LNCaP clone FGC (cell line): ENCODE measurements at regions not wholly inside any gene's neighbourhood (a gene's known extent, or its start where the extent isn't known, plus 50 kb on each side); places are given as distances from the start of the nearest gene placed in this dataset.
"Not testable (repeated sequence)": the region's sequence is repeated elsewhere in the genome, so short reads cannot be mapped to it uniquely, and the experiment has no call there.

Experiments used
- DNase-seq: peaks from one replicate; pipeline ENCODE4 v3.0.0-alpha.2; 2011; ENCODE audit warnings: low read depth
- H3K4me3 ChIP-seq: 2 replicates; pipeline ENCODE4 v1.5.1; 2011; ENCODE audit warnings: mild to moderate bottlenecking, low read depth, low read length, control low read depth
- TF ChIP-seq, protein P1 (sequence below): IDR thresholded peaks from 2 replicates; pipeline ENCODE4 v1.5.1; 2012; ENCODE audit warnings: mild to moderate bottlenecking; ENCODE audit not compliant: control insufficient read depth, insufficient read depth; ENCODE audit errors: extremely low read depth

DNA sequence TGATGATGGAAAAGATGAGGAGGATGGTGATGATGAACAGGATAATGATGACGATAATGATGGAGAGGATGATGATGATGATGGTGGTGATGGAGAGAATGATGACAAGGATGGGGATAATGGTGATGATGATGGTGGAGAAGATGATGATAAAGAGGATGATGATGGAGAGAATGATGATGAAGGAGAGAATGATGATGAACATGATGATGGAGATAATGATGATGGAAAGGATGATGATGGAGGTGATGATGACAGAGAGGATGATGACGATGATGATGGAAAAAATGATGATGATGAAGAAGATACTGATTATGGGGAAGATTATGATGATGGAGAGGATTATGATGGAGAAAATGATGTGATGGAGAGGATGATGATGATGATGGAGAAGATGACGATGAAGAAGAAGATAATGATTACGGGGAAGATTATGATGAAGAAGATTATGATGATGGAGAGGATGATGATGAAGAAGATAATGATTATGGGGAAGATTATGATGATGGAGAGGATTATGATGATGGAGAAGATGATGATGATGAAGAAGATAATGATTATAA lies 204.1 kb downstream of the MATN1 start:
- no peak overlapping the region for H3K4me3 ChIP-seq
- TF ChIP-seq, protein P1, sequence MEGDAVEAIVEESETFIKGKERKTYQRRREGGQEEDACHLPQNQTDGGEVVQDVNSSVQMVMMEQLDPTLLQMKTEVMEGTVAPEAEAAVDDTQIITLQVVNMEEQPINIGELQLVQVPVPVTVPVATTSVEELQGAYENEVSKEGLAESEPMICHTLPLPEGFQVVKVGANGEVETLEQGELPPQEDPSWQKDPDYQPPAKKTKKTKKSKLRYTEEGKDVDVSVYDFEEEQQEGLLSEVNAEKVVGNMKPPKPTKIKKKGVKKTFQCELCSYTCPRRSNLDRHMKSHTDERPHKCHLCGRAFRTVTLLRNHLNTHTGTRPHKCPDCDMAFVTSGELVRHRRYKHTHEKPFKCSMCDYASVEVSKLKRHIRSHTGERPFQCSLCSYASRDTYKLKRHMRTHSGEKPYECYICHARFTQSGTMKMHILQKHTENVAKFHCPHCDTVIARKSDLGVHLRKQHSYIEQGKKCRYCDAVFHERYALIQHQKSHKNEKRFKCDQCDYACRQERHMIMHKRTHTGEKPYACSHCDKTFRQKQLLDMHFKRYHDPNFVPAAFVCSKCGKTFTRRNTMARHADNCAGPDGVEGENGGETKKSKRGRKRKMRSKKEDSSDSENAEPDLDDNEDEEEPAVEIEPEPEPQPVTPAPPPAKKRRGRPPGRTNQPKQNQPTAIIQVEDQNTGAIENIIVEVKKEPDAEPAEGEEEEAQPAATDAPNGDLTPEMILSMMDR, result no peak
- DNase-seq, result no peak

DNA sequence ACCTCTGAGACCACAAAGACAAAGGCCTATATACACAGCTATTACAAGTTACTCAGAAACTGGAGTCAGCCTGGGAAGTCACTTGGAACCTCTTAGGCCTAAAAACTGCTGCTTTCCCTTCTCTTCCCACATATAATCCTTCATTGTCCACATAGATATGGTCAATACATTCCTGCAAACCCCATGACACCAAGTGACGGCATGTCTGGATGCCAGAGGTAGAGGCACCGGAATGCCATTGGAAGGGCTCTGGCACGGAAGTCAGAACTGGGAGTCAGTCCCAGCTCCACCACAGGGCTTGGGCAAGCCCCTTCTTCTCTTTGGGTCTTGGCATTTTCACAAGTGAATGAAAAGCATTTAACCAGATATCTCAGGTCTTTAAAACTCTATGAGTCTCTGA lies 204.7 kb downstream of the MATN1 start:
- no peak overlapping the region for H3K4me3 ChIP-seq
- TF ChIP-seq, protein P1, result no peak
- DNase-seq, result no peak

DNA sequence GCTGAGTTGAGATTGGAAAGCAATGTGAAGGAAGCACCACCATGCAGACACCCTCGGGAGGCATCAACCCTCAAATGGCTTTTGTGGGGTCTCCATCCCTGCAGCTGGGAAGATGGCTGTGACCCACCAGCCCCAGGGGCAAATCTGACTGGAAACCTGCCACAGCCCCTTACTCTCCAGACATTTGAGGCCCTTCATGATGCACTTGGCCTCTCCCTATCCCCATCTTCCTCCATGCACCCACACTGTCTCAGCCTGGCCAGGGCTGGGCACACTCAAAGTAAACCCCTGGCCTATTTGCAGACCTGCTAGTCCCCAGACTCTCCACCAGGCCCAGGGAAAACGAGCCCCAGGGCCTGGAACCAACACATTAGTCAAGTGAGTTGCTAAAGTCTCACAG lies 205.2 kb downstream of the MATN1 start:
- no peak for DNase-seq
- no peak overlapping the region for H3K4me3 ChIP-seq
- TF ChIP-seq, protein P1, result no peak

DNA sequence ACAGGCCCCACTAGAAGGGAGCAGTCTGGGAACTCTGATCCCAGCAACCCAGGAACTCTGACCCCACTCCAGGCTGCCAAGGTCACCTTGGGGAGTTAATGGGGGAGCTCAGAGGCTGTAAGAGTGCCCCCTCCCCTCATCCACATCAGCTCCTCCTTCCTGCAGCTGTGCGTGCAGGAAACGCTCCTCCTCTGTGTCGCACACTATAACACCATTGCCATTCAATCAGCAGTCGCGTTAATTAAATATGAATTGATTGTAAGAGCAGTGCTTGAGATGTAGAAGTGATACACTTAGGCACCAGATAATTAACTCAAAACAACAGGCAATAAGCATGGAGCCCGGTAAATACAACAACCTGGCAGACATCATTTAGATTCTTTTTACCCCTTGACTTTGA lies 205.7 kb downstream of the MATN1 start:
- DNase-seq, H3K4me3 ChIP-seq: not testable (repeated sequence)

DNA sequence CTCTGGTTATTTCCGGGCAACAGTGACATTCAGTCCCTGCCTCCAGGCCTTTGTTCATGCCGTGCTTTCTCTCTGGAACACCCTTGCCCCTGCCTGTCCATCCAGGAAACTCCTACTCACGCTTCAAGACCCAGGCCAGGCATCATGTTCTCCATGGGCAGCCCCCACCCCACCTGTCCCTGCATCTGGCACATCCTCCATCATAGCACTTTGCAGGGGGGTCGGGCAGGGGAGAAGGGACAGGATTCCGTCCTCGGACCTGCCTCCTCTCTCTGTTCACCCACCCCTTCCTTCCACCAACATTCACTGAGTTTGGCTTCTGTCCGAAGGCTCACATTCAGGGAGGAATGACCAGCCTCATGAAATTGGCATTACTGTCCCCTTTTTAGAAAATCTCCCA lies 206.1 kb downstream of the MATN1 start:
- not testable (repeated sequence) for DNase-seq, H3K4me3 ChIP-seq

DNA sequence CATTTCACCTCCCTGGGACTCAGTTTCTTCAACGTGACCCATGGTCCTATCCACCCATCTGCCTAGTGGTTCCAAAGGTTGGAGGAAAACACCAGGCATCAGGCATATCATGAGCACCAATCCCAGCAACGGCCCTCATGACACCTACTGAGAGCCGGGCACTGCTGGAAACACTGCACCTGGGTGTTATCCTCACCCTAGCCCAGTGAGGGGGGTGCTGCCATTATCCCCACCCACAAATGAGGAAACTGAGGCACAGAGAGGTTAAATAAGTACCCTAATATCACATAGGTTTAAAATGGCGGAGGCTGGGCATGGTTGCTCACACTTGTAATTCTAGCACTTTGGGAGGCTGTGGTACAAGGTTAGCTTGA lies 206.9 kb downstream of the MATN1 start:
- no peak for DNase-seq
- H3K4me3 ChIP-seq, result no peak overlapping the region
- TF ChIP-seq, protein P1, result no peak

DNA sequence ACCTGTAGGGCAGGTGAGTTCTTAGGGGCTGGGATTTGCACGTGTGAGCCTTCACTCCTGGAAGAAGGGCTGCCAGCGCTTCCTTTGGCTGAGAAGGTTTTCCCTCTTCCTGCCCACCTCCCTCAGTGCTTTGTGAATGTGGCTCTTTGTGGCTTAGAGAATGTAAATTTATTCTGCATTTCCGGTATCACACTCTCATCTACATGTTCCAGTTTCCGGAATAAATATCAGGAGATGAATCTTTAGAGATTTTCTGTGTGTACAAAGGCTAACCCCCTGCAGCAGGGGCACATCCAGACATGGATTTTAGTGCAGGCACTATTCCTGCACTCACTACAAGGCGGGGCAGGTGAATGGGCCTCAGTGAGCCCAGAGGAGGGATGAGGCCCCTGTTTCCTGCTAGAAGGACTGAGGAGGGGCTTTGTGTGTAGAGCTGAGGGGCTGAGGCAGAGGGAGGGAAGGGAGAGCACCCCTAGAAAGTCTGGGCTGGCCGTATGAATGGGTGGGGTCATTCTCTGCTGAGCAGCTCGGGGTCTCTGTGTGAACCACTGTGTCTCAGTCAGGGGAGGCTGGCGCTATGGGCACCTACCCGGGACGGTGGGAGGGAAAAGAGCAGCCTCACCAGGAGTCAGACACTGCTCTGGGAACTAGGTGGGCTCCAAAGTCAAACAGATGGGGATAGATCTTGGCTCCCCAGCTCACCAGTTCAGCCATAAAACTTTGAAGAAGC lies 207.5 kb downstream of the MATN1 start:
- TF ChIP-seq, protein P1, result no peak

DNA sequence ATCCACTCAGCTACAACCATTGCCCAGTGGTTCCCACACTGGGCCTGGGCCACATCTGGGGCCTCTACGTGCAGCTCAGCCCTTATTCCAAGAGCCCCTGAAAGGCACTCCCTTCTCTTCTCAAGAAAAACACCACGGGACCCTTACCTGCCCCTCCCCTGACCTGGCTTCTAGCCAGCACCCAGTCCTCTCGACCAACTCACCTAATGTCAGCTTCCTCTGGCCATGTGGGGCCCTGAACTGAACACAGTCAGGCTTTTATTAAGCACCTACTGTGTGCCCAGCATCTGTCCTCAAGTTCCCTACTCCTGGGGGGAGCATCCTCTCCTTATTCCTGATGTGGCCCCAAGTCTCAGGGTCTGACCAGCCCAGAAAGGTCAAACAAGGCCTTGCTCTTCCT lies 208.4 kb downstream of the MATN1 start:
- DNase-seq, result no peak
- TF ChIP-seq, protein P1, result no peak
- no peak overlapping the region for H3K4me3 ChIP-seq

More for the DNA sequence above, 207.5 kb downstream of the MATN1 start:
- no peak overlapping the region for H3K4me3 ChIP-seq
- DNase-seq, result no peak
